ENCODE measurements at regions not wholly inside any gene's neighbourhood (a gene's known extent, or its start where the extent isn't known, plus 50 kb on each side); places are given as distances from the start of the nearest gene placed in this dataset.

- dilution Hi-C loops (cut with MboI; ENCODE audit: extremely low pct_ligation_motif_present, low sequenced_read_pairs), result no loop called here
- TF ChIP-seq CTCF (IDR thresholded peaks at IDR 0.05; ENCODE audit: extremely low read depth in 1 of 2, insufficient read depth in 1 of 2, low read depth in 1 of 2, low read length in 2 of 2) (no peak), POLR2AphosphoS5 (IDR thresholded peaks at IDR 0.05; ENCODE audit: insufficient read depth, low read depth, low read length) (no peak), GATA2 (IDR thresholded peaks at IDR 0.05; ENCODE audit: insufficient read depth, insufficient read length, low read depth, low read length) (no peak), FOS (IDR thresholded peaks at IDR 0.05; ENCODE audit: borderline replicate concordance, insufficient read depth, low read length) (no peak), EZH2 (IDR thresholded peaks at IDR 0.05; ENCODE audit: borderline replicate concordance, low read depth, low read length, severe bottlenecking) (no peak), JUN (IDR thresholded peaks at IDR 0.05; ENCODE audit: borderline replicate concordance, insufficient read depth, insufficient read length, low read depth) (no peak), MYC (IDR thresholded peaks at IDR 0.05; ENCODE audit: low read depth, low read length) (no peak), POLR2A (IDR thresholded peaks at IDR 0.05; ENCODE audit: low read depth, low read length) (no peak)
- TF ChIP-seq, protein P1, sequence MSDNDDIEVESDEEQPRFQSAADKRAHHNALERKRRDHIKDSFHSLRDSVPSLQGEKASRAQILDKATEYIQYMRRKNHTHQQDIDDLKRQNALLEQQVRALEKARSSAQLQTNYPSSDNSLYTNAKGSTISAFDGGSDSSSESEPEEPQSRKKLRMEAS (IDR thresholded peaks at IDR 0.05; ENCODE audit: insufficient read depth, insufficient read length), result no peak
- ChIA-PET CTCF (no interaction called here), POLR2A (no interaction called here)
- FAIRE-seq (no peak), DNase-seq (ENCODE audit: low read depth, low spot score) (no peak)
- Histone ChIP-seq H3K9ac (replicated peaks; ENCODE audit: extremely low read depth, insufficient read depth, low read length) (no peak overlapping the region), H3K4me3 (replicated peaks in 1 of 3; ENCODE audit: insufficient read depth in 1 of 3, low read depth in 1 of 3, low read length in 3 of 3) (no peak overlapping the region), H3K27ac (ENCODE audit: insufficient read depth, low read depth, low read length) (no peak overlapping the region), H2AFZ (ENCODE audit: low read depth, low read length) (no peak overlapping the region), H3K79me2 (ENCODE audit: control insufficient read depth, insufficient read depth, low read length) (no peaks in the 10 kb centered on the region), H3K9me1 (replicated peaks; ENCODE audit: control insufficient read depth, extremely low read depth, insufficient read depth, low read length) (no peaks in the 10 kb centered on the region), H3K27me3 (ENCODE audit: control insufficient read depth in 2 of 2, insufficient read depth in 2 of 2, low read length in 2 of 2) (no peaks in the 10 kb centered on the region), H3K4me1 (ENCODE audit: control insufficient read depth, extremely low read depth, insufficient read depth, low read length) (no peaks in the 10 kb centered on the region), H3K36me3 (ENCODE audit: control insufficient read depth in 2 of 2, extremely low read depth in 1 of 2, insufficient read depth in 2 of 2, low read length in 2 of 2) (no peaks in the 10 kb centered on the region), H4K20me1 (replicated peaks; ENCODE audit: control insufficient read depth, extremely low read depth, insufficient read depth, low read length) (no peaks in the 10 kb centered on the region), H3K9me3 (replicated peaks; ENCODE audit: control insufficient read depth, insufficient read depth, low read length) (peaks cover 2% of the 10 kb centered on the region), H3K4me2 (ENCODE audit: insufficient read depth, low read length) (no peak overlapping the region)
- intact Hi-C loops (cut with micrococcal nuclease), result no loop called here
- BruUV-seq (replicated peaks), result no TSS peak
Observed at GRCh38 chr7:24035366-24036032, 248.5 kb upstream of the NPY start.

All from endothelial cell of umbilical vein (primary cell).